ENCODE measurements at regions not wholly inside any gene's neighbourhood (a gene's known extent, or its start where the extent isn't known, plus 50 kb on each side); places are given as distances from the start of the nearest gene placed in this dataset.

DNA sequence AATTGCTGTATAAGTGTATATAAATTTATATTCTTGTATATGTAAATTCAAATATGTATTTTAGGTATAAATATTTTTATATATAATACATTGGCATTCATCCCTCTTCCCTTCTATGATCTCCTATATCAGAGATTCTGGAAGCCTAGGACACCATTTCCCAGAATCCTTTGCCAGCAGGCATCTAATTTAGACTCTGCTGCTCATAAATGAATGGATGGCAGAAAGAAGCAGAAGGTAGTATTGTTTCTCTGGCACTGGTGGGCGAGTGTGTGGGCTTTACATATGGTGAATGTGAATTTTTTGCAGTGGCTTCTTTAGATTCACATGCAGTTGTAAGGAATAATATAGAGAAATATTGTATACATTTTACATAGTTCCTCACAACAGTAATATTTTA is 215.2 kb upstream of the THSD7B start:
- DNase-seq, result no peak

DNA sequence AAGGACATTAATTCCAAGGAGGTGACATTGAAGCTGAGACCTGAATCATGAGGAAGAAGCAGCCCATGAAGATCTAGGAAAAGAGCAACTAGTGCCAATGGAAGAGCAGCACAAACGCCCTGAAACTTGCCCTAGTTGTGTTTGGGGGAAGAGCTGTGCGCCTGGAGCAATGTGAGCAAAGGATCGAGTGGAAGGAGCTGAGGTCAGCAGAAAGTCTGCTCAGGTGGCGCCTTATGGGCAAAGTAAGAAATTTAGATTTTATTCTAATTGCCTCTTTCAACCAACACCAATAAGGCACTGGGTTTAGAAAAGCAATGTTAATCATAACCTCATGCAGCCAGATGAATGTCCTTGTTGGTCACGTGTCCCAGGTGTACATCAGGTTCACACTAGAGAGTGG is 226.0 kb upstream of the THSD7B start:
- no peak for DNase-seq

DNA sequence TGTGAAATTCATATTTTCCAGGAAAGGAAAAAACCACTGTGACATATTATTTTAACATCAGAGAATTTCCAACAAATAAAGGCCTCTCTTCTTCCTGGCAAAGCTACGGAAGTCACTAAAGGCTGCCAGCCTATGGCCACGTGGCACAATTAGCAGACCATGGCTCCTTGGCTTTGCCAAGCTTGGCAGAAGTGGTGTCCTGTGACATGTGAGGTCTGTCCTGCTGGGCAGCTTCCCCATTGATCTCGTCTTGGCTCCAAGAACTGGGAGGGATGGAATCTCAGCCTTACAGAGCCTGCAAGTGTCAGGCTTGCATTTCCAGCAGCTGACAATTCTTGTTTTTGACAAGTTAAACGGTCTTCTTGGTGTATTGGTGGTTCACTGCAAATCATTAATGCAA is 226.9 kb upstream of the THSD7B start:
- no peak for DNase-seq

DNA sequence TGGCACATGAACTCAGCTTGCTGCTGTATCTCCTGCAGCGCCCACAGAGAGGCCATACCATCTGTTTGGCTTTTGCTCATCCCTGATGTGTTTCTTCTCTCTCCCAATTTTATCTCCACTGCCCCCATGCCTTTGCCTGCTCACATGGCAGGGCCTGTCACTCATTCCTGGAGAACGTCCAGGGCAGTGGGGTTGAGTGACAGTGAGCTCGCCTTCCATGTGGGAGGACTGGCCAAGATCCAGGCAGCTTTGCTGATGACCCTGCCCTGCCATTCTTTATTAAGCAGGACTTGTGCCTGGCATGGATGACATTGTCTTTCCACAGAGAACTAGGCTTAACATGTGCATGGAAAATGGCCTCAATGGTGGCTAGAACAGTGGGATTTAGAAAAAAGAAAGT is 230.5 kb upstream of the THSD7B start:
- DNase-seq, result no peak

DNA sequence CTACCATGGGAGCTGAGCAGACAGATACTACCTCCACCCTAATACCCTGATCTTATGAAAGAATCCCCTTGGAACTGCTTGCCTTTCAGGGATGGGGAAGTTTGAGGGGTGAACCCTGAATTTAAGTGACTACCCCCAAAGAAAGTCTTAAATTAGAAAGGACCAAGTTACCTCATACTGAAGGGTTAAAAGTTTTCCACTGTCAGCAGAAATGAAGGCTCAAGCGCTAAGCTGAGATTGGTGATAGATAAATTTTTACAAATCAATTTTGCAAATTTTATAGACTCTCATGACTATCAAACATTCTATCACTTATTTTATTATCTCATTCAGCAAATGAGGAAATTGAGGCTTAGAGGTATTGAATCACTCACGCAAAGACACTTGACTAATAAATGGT is 233.2 kb upstream of the THSD7B start:
- no peak for DNase-seq

DNA sequence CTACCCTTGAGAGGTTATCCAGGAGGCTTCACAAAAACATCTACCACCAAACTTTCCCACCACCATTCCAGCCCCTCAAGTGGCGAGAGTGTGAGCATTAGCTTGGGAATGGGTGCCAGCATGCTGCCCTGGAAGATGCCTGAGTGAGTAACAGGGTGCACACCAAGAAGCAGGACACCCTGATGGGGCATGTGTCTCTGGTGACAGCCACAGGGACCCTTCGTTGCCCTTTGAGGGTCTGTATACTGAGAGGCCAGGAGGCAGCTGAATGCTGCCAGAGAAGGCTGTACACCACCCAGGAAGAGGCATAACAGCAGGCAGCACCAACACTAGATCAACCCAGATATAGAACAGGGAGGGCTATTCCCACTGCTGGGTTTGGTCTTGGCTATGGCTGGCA is 233.6 kb upstream of the THSD7B start:
- DNase-seq, result no peak

DNA sequence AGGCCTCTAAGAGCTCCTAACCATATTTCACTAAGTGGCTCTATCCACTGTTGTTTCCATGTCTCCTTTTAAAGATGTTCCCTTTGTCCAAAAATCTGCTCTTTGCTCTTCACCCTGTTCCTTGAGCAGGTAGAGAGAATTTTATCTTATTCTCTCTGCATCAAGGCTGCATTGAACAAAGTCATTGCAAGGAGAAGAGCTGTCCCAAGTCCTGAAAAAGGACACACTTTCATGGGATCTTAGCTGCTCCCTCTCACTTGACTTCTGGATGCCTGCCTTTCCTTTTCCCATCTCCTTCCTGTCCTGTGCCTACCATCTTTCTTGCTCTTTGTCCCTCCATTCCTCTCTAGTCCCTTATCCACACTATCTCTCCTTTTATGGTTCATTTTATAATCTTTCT is 235.2 kb upstream of the THSD7B start:
- no peak for DNase-seq

DNA sequence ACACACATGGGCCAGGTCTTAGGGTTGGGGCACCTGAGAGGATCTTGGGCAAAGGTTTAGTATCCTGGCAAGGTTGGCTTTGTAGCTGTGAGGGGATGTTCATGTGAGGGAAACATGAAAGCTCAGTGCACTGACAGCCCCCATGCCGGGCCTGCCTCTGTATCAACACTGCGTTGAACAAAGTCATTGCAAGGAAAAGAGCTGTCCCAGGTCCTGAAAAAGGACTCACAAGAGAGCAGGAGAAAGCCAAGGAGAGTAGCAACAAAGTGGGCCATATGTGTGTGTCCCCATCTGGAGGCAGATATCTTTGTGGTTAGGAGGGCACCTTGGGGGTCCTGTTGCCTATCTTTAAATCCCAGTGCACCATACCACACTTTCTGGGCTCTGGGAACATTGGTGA is 237.8 kb upstream of the THSD7B start:
- DNase-seq, result no peak

DNA sequence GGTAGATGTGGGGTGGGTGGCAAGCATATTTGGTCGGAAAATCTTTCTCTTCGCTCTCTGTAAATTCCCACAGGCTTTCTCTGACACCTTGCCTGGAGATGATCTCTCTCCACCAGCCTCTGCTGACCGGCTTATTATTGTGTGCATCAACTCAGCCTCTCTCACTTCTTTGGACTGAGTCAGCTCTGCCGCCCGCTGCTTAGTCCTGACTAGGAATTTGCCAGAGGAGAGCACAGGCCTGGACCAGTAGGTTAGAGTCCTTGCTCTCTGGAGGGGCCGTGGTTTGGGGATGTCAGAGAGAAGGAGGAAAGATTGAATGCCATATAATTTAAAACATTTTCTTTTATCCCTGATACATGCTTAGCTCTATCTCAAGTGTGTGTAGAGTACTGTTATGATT is 242.6 kb upstream of the THSD7B start:
- no peak for DNase-seq

DNA sequence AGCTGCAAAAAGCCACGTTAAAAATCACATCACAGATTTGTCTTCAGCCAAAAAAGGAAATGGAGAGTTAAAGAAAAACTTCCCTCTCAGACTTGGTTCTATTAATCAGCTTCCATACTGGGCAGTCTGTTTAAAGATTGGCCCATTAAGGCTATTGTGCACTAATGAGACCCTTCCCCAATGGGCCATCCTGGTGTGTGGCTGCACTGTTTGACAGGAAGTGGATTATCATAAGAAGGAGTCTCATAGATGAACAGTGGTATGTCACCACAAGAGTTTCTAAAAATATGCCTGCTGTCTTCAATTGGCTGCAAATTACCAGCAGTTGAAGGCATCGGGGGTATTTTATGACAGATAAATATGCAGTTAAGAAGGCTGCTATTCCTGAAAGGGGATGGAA is 247.6 kb upstream of the THSD7B start:
- DNase-seq, result no peak

DNA sequence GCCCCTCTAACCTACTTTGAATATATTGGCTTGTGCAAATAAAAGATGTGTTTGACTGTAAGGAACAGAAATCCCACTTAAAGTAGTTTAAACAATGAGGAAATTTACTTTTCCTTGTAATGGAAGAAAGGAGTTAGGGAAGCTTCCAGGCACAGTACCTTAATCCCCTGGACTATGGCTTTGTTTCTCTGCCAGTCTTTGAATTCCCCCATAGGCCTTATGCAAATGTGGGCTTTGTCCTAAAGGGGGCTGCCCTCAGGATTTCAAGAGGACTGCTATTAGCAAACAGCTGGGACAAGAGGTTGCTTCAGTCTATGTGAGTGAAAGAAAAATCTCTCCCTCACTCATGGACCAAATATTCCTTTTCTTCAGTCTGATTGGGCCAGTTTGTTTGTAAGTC is 255.1 kb upstream of the THSD7B start:
- no peak for DNase-seq

DNA sequence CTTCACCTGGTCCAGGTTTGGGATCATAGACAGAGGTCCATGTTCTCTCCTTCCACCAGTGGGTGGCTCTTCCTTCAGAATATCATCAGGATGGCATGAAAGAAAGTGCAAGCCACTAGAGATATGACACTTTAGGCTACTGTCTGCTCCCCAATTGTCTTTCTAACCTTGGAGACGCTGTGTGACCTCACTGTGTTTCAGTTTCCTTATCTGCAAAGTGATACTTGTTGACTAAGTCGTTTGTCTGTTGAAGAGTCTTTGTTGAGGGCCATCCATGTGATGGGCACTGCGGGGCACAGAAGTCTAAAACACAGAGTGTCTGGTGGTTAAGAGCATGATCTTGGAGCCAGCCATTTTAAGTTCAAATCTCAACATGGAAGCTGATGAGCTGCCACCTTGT is 259.9 kb upstream of the THSD7B start:
- no peak for DNase-seq

DNA sequence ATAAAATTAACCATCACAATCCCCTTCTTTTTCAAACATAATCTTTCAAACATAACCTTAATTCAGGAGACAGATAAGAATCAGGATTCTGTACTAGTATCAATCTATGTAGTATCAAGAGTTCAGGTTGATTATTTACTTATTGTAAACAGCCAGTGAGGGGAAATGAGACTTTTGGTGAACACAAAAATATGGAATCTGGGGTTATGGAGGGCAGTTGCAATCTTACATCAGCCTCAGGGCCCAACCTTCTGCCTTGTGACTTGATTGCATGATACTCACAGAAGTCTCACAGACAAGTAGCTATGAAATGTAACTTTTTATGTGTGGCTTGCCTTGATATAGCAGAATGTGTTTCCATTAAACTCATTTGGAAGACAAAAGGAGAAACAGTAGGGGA is 262.7 kb upstream of the THSD7B start:
- no peak for DNase-seq

DNA sequence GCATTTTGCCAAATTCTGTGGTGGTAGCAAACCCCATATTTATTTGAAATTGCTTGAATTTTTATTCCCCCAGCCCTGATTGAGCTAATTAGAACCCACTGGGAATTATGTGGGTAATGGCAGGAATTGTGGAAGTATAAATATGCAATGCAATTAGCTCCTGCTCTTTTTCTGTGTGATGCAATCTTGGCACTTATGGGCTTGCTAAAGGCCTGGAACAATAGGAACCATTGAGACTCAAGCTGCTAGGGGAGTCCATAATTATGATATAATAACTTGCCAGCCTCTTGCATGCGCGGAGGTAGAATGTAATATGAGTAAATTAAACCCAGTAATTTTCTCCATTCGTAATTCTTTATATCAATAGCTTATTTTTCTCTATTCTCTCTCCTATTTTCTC is 267.6 kb upstream of the THSD7B start:
- no peak for DNase-seq

DNA sequence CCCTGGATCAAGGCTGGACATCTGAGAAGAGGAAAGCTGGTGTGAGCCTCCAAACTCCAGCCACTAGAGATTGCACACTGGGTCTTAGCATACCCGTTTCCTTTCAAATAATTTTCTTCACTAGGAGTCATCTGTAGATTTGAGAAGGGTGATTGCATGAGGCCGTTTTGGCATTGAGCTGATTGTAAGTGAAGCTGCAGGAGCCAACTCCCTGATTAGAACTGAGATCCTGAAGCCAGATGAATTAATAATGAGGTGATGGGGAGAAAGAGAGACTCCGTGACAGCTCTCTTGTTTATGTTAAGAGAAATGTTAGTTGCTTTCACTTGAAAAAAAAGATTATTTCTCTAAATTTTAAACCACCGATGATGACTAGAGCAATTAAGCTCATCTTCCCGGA is 268.4 kb upstream of the THSD7B start:
- DNase-seq, result no peak

DNA sequence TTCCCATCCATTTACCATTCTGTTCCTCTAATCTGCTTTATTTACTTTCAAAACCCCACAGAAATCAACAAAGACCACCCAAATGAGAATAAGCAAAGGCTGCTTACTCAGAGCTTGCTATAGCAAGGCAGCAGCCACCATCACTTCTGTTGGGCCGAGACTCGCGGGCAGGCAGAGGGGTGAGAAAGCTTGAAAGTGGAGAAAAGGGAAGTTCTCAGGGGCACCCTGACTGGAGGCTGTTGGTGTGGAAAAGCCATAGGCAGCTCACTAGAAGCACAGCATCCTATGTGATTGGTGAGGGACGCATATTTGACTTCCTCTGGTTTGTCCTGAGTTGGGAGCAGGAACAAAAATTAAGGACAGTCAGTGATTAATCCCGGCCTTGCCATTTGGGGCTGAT is 269.7 kb upstream of the THSD7B start:
- no peak for DNase-seq

DNA sequence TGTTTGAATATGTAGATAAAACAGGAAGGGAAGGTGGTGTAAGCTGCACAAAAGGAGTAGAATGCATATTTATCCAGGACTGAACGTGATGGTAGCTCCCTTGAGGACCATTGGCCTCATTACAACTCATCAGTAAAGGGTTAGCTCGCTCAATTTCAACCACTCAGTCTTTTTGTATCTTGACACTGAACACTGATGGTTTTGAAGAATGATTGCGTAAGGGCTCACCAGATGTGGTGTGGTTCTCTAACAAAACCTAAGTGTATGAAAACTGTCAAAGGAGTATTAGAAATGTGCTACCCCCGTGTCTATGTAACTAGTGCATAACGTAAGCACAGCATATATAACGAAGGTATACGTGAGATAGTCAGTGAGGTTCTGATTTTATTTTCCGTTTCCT is 272.4 kb upstream of the THSD7B start:
- no peak for DNase-seq

DNA sequence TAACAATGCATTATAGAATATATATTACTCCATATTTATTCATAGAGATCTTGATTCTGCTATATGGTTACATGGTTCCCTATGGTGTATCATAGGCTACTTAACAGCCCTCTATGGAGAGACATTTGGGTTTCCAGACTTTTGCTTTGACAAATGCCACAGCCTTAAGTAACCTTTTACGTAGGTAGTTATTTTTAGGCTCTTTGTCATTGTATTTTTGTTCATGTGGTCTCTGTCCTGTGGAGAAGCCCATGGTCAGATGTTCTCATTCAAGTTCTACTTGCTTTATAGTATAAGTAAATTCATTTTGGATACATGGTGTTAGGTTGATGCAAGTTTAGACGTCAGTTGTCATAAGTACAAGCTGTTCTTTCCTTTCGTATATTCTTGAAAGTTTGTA is 275.2 kb upstream of the THSD7B start:
- no peak for DNase-seq

DNA sequence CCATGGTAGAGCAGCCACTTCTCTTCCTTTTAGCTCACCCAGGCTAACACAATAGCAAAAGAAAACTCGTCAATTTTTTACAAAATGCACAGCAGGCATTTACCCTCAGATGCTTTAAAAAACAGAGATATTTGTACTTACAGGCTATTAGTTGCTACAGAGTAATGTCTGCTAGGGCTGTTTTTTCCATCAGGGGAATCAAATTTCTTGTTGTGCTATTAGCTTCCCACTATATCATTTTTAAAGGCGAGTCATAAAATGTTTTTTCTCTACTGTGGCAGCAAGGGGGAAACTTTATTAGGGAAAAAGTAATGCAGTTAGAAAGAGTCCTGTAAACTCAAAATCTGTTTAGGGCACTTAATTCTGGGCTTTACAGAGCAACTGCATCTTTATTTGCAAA is 277.9 kb upstream of the THSD7B start:
- DNase-seq, result no peak

DNA sequence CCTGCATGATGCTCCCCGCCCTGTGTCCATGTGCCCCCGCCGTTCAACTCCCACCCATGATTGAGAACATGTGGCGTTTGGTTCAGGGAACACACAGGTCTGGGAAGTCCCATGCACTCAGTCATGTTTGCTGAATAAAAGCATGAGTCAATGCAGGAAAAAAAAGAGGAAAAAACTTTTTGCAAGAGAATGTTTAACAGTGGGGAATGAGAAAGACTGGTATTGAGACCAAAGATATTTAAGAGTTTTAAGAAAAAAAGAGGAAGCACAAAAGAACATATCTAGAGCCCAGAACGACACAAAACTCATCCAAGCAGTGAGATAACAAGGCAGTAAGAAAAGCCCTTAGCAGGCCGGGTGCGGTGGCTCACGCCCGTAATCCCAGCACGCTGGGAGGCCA is 279.2 kb upstream of the THSD7B start:
- DNase-seq, result no peak

DNA sequence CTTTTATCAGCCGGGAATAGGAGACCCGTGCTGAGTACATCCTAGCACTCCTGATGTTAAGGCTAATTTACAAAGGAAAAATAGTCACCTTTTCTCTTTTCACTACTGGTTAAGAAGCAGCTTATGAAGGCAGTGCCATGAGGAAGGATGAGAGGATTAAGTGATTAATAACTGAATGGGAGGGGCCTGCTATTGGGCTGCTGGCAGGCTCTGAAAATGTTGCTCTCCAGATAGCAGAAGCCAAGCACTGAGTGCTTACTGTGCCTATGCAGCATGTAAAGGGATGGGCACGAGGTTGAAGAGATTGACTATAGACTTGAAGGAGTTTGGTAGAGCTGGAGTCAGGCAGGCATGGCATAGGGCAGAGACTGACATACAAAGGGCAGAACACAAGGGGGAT is 282.4 kb upstream of the THSD7B start:
- no peak for DNase-seq

DNA sequence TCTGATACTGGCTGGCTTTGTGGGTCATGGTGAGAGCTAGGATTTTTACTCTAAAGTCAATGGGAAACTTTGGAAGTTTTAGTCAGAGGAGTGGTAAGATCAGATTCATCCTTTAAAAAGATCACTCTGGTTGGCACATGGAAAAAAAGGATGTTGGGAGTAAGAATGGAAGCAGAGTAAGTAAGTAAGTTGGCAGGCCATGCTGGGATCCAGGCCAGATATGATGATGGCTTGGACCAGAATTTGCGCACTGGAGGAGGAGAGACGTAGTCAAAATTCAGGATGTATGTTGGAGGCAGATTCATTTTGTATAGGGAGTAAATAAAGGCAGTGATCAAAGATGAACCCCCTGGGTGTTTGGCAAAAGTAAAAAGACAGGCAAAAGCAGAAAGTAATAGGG is 283.3 kb upstream of the THSD7B start:
- DNase-seq, result no peak

DNA sequence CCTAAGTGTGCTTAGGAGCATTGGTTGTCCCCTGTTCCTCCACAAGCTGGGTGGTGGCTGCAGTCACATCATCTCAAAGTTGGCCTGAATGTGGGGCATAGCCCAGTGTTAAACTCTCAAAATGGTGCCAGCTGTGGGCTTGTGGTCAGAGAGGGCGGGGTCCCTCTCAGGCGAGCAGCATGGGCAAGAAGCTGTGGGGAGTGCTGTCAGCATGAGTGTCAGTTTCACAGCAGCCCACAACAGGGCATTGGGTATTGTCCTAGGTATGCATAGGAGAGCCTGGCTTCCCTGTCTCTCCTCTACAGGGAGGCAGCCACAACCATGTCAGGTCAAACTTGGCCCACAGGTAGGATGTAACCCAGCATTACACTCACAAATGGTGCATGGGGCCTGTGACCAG is 285.6 kb upstream of the THSD7B start:
- DNase-seq, result no peak

DNA sequence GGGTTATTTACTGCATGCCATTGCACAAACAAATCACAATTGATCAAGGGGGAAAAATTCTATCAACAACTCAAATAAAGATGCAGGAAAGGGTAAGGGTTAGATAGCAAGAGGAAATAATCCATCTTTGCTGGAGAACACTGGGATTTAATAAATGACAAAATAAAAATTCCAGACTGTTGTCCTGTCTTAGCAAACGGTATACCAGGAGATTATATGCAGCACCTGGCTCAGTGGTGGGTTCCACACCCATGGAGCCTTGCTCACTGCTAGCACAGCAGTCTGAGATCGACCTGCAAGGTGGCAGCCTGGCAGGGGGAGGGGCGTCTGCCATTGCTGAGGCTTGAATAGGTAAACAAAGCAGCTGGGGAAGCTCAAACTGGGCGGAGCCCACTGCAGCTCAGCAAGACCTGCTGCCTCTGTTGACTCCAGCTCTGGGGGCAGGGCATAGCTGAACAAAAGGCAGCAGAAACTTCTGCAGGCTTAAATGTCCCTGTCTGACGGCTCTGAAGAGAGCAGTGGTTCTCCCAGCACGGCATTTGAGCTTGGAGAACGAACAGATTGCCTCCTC is 296.5 kb upstream of the THSD7B start:
- DNase-seq, result no peak

DNA sequence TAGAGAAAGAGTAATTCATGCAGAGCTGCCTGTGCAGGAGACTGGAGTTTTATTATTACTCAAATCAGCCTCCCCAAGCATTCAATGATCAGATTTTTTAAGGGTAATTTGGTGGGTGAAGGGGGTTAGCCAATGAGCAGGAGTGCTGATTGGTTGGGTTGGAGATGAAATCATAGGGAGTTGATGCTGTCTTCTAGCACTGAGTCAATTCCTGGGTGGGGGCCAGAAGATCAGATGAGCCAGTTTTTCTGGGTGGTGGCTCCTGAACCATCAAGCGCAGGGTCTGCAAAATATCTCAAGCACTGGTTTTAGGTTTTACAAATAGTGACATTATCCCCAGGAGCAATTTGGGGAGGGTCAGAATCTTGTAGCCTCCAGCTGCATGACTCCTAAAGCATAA is 312.8 kb upstream of the THSD7B start:
- DNase-seq, result no peak
